HepG2 (cell line): ENCODE measurements at regions not wholly inside any gene's neighbourhood (a gene's known extent, or its start where the extent isn't known, plus 50 kb on each side); places are given as distances from the start of the nearest gene placed in this dataset.
"Not testable (repeated sequence)": the region's sequence is repeated elsewhere in the genome, so short reads cannot be mapped to it uniquely, and the experiment has no call there.

Experiments
- ATAC-seq: fragments of 200-7000 bp; cut with Tn5 transposase; 3 replicates; pipeline ENCODE4 v1.9.1; 2020; ENCODE audit warnings: mild to moderate bottlenecking, moderate library complexity
- BruUV-seq: library from RNA; stranded (reverse); fragments of 400-500 nt; replicated peaks from 2 replicates; lab custom pipeline; 2021; lab: Mats Ljungman, UMichigan
- CTCF ChIA-PET: fragments of 300-600 bp; formaldehyde crosslinking; extraction: SDS; loops from one replicate; lab custom pipeline; 2021; ENCODE audit warnings: low total read pairs, inconsistent platforms, low intra/inter-chr PET ratio; lab: Yijun Ruan, JAX
- POLR2A ChIA-PET: fragments of 350-600 bp; sonication (Branson Sonifier 250); formaldehyde crosslinking; loops from one replicate; lab custom pipeline; 2020; ENCODE audit warnings: antibody characterized with exemption, inconsistent platforms; lab: Yijun Ruan, JAX
- DNase-seq: peaks from one replicate; pipeline ENCODE4 v3.0.0-alpha.2; 2015; ENCODE audit warnings: low spot score
- FAIRE-seq: peaks from 3 replicates; lab custom pipeline; 2011; peaks lifted over from hg19 to GRCh38; lab: Jason Lieb, UNC
- H2AFZ ChIP-seq: one replicate; pipeline ENCODE4 v1.6.1; 2011; ENCODE audit warnings: low read length, inconsistent platforms
- H3K27ac ChIP-seq: fragments of 300-600 bp; 3 replicates; pipeline ENCODE4 v1.8.0; 2011; ENCODE audit warnings: mixed run types, mild to moderate bottlenecking, mixed read lengths, low read length, inconsistent platforms; ENCODE audit not compliant: insufficient read depth; ENCODE audit errors: extremely low read length
- H3K27me3 ChIP-seq, 2 experiments: fragments of 200-600 bp in 1 of 2; 2 replicates in 1 of 2; 3 replicates in 1 of 2; pipeline versions ENCODE4 v1.6.0 to v1.8.0; 2011; ENCODE audit warnings: low read length in 2 of 2, mild to moderate bottlenecking in 2 of 2, moderate library complexity in 2 of 2, inconsistent platforms in 1 of 2; ENCODE audit not compliant: insufficient read depth in 2 of 2, control insufficient read depth in 1 of 2
- H3K36me3 ChIP-seq, 2 experiments: fragments of 200-600 bp in 1 of 2; replicated peaks in 1 of 2; 2 replicates in 1 of 2; 3 replicates in 1 of 2; pipeline versions ENCODE4 v1.5.1 to v1.8.0; 2011; ENCODE audit warnings: low read length in 2 of 2, inconsistent platforms in 1 of 2; ENCODE audit not compliant: insufficient read depth in 2 of 2, control insufficient read depth in 1 of 2
- H3K4me1 ChIP-seq: 2 replicates; pipeline ENCODE4 v1.5.1; 2012; ENCODE audit warnings: low read length, inconsistent platforms; ENCODE audit not compliant: insufficient read depth
- H3K4me2 ChIP-seq: 2 replicates; pipeline ENCODE4 v1.6.0; 2011; ENCODE audit warnings: low read depth, low read length, inconsistent platforms
- H3K4me3 ChIP-seq, 3 experiments: fragments of 200-600 bp in 1 of 3; sonication (generic), shearing (Covaris generic) in 1 of 3; replicated peaks in 1 of 3; 2 replicates each; pipeline ENCODE4 v1.5.1; 2011 to 2016; ENCODE audit warnings: low read length in 3 of 3, inconsistent platforms in 2 of 3, low read depth in 2 of 3, mild to moderate bottlenecking in 2 of 3, control low read depth in 1 of 3, mixed read lengths in 1 of 3; ENCODE audit not compliant: insufficient read depth in 1 of 3
- H3K79me2 ChIP-seq: one replicate; pipeline ENCODE4 v1.6.1; 2011; ENCODE audit warnings: low read length, inconsistent platforms; ENCODE audit not compliant: insufficient read depth
- H3K9ac ChIP-seq: 2 replicates; pipeline ENCODE4 v1.6.0; 2011; ENCODE audit warnings: mild to moderate bottlenecking, low read depth, low read length, inconsistent platforms; ENCODE audit not compliant: insufficient read depth
- H3K9me3 ChIP-seq: 2 replicates; pipeline ENCODE4 v1.5.1; 2012; ENCODE audit warnings: mild to moderate bottlenecking, low read length
- H4K20me1 ChIP-seq: 2 replicates; pipeline ENCODE4 v1.6.0; 2011; ENCODE audit warnings: inconsistent platforms, mild to moderate bottlenecking, low read length, moderate library complexity; ENCODE audit not compliant: insufficient read depth
- ZNF562 ChIP-seq: sonication (generic); formaldehyde crosslinking; IDR thresholded peaks from 2 replicates; pipeline ENCODE4 v1.8.0; 2022; ENCODE audit warnings: missing genetic modification reagents, borderline replicate concordance
- WGBS: methylation state at CpG from one replicate; pipeline ENCODE4 v1.1.6; 2017; ENCODE audit warnings: low lambda C conversion rate; 5-methylcytosine and 5-hydroxymethylcytosine counted together
- in situ Hi-C: cut with HindIII; loops from 2 replicates; pipeline ENCODE4 v1.10.0; 2017; ENCODE audit warnings: low pct_unique_long_range_greater_than_20kb; ENCODE audit not compliant: extremely low pct_ligation_motif_present
- intact Hi-C: fragments of 100-400 bp; cut with micrococcal nuclease; formaldehyde crosslinking; loops from one replicate; pipeline ENCODE4 v1.10.0; 2022; ENCODE audit not compliant: unreplicated experiment
- TF ChIP-seq, protein P1 (sequence below): sonication (generic); formaldehyde crosslinking; IDR thresholded peaks from 2 replicates; pipeline ENCODE4 v1.4.0; 2020; ENCODE audit warnings: missing genetic modification reagents

DNA sequence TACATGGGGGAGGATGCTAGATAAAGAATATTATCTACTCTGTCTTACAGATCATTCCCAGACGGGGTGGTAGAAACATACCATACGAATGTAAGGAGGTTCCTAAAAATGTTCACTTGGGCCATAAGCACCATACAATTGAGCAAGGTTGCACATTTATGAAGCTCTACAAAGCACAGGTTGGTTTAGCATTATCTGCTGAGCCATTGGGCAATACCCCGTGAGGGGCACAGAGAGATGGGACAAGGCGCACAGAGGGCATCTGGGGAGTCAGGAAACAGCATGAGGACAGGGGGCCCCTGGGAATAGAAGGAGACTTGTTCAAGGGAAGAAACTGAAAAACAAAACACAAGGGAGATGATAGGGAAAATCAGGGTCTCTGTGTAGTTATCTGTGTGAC lies 305.3 kb downstream of the TRIML1 start:
- no peak for FAIRE-seq
- Histone ChIP-seq H3K4me2 (no peak overlapping the region), H4K20me1 (no peaks in the 10 kb centered on the region)

DNA sequence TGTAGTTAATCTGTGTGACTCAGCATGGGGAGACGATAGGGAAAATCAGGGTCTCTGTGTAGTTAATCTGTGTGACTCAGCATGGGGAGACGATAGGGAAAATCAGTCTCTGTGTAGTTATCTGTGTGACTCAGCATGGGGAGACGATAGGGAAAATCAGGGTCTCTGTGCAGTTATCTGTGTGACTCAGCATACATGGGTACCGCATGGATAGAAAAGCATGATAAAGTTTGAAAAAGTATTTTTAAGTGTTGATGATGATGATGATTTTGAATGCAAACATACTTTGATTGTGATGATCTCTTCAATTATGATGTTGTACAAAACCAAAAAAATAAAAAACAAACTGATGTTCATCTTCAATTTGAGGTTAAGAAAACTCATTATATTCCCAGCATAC lies 309.8 kb downstream of the TRIML1 start:
- H3K9ac ChIP-seq, ATAC-seq, in situ Hi-C loops, H3K4me3 ChIP-seq, H2AFZ ChIP-seq, BruUV-seq, FAIRE-seq, H3K9me3 ChIP-seq, H3K79me2 ChIP-seq, H4K20me1 ChIP-seq, intact Hi-C loops, H3K27ac ChIP-seq, CTCF ChIA-PET, DNase-seq, H3K27me3 ChIP-seq, H3K36me3 ChIP-seq, POLR2A ChIA-PET, H3K4me1 ChIP-seq, H3K4me2 ChIP-seq: not testable (repeated sequence)
- 68% methylated on average over 4 of the region's 4 CpGs for WGBS

More for the DNA sequence above, 305.3 kb downstream of the TRIML1 start:
- Histone ChIP-seq H3K9ac (no peak overlapping the region), H3K36me3 (no peaks in the 10 kb centered on the region), H3K4me3 (no peak overlapping the region), H3K4me1 (no peaks in the 10 kb centered on the region), H2AFZ (no peak overlapping the region), H3K79me2 (no peaks in the 10 kb centered on the region), H3K27ac (no peak overlapping the region), H3K27me3 (no peaks in the 10 kb centered on the region), H3K9me3 (no peaks in the 10 kb centered on the region)
- ChIA-PET CTCF (no interaction called here), POLR2A (no interaction called here)
- TF ChIP-seq, protein P1, sequence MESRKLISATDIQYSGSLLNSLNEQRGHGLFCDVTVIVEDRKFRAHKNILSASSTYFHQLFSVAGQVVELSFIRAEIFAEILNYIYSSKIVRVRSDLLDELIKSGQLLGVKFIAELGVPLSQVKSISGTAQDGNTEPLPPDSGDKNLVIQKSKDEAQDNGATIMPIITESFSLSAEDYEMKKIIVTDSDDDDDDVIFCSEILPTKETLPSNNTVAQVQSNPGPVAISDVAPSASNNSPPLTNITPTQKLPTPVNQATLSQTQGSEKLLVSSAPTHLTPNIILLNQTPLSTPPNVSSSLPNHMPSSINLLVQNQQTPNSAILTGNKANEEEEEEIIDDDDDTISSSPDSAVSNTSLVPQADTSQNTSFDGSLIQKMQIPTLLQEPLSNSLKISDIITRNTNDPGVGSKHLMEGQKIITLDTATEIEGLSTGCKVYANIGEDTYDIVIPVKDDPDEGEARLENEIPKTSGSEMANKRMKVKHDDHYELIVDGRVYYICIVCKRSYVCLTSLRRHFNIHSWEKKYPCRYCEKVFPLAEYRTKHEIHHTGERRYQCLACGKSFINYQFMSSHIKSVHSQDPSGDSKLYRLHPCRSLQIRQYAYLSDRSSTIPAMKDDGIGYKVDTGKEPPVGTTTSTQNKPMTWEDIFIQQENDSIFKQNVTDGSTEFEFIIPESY (CRISPR knock-in tag): peak; percentile 23; the same call in 1 of the 2 replicates
- TF ChIP-seq ZNF562 (CRISPR knock-in tag): no peak
- BruUV-seq: no TSS peak
- intact Hi-C loops: no loop called here
- ATAC-seq (no peak), DNase-seq (no peak)
- in situ Hi-C loops: no loop called here
- WGBS: 83% methylated on average over 4 of the region's 4 CpGs
